Immature natural killer cell (primary cell): ENCODE measurements at regions not wholly inside any gene's neighbourhood (a gene's known extent, or its start where the extent isn't known, plus 50 kb on each side); places are given as distances from the start of the nearest gene placed in this dataset.

ENCODE experiments used
- DNase-seq, 3 donors: peaks; one replicate each; pipeline ENCODE4 v3.0.0; 2022; ENCODE audit warnings: mixed read lengths in 1 of 3
- H3K27ac Mint-ChIP-seq, 6 donors: one replicate each; pipeline ENCODE4 v1.8.0; 2020; ENCODE audit warnings: mixed read lengths in 6 of 6, mild to moderate bottlenecking in 5 of 6, inconsistent platforms in 4 of 6, moderate library complexity in 3 of 6
- H3K27me3 Mint-ChIP-seq, 3 donors: one replicate each; pipeline ENCODE4 v1.8.0; 2020 to 2021; ENCODE audit warnings: low read depth in 3 of 3, mild to moderate bottlenecking in 3 of 3, mixed read lengths in 3 of 3, moderate library complexity in 3 of 3, inconsistent platforms in 1 of 3
- H3K36me3 Mint-ChIP-seq, 3 donors: one replicate each; pipeline ENCODE4 v1.8.0; 2020; ENCODE audit warnings: mixed read lengths in 3 of 3, inconsistent platforms in 2 of 3, mild to moderate bottlenecking in 2 of 3
- H3K4me1 Mint-ChIP-seq, 2 donors: one replicate each; pipeline ENCODE4 v1.8.0; 2020; ENCODE audit warnings: inconsistent platforms in 2 of 2, mild to moderate bottlenecking in 2 of 2, mixed read lengths in 2 of 2, moderate library complexity in 1 of 2
- H3K4me3 Mint-ChIP-seq, 5 donors: one replicate each; pipeline ENCODE4 v1.8.0; 2020; ENCODE audit warnings: mild to moderate bottlenecking in 5 of 5, mixed read lengths in 5 of 5, inconsistent platforms in 3 of 5, moderate library complexity in 3 of 5
- H3K9me3 Mint-ChIP-seq, 6 donors: one replicate each; pipeline ENCODE4 v1.8.0; 2020; ENCODE audit warnings: mild to moderate bottlenecking in 6 of 6, mixed read lengths in 6 of 6, inconsistent platforms in 4 of 6, moderate library complexity in 3 of 6

GRCh38 chr15:62935300-62936081, 107.1 kb upstream of the TPM1 start:
- H3K4me1 Mint-ChIP-seq = no peaks in the 10 kb centered on the region

GRCh38 chr15:62938825-62939224, 103.7 kb upstream of the TPM1 start:
- peaks cover 2 to 14% (median 8%) of the 10 kb centered on the region in 3 donors for H3K27me3 Mint-ChIP-seq
- H3K4me1 Mint-ChIP-seq = no peaks in the 10 kb centered on the region
- H3K9me3 Mint-ChIP-seq = no peaks in the 10 kb centered on the region
- H3K4me3 Mint-ChIP-seq = no peak overlapping the region
- DNase-seq = no peak
- H3K36me3 Mint-ChIP-seq = no peaks in the 10 kb centered on the region
- no peak overlapping the region for H3K27ac Mint-ChIP-seq

More at GRCh38 chr15:62935300-62936081, 107.1 kb upstream of the TPM1 start:
- no peak overlapping the region for H3K27ac Mint-ChIP-seq
- H3K4me3 Mint-ChIP-seq = no peak overlapping the region
- H3K9me3 Mint-ChIP-seq = no peaks in the 10 kb centered on the region
- peaks cover 2 to 6% (median 5%) of the 10 kb centered on the region in 3 donors for H3K27me3 Mint-ChIP-seq
- no peak for DNase-seq
- no peaks in the 10 kb centered on the region for H3K36me3 Mint-ChIP-seq

- Mint-ChIP-seq H3K27me3 (peaks cover 4 to 14% (median 6%) of the 10 kb centered on the region in 3 donors), H3K4me1 (no peaks in the 10 kb centered on the region), H3K4me3 (no peak overlapping the region), H3K36me3 (no peaks in the 10 kb centered on the region), H3K27ac (no peak overlapping the region), H3K9me3 (no peaks in the 10 kb centered on the region)
- DNase-seq = no peak
Observed at GRCh38 chr15:62940093-62940754, 102.3 kb upstream of the TPM1 start.

- H3K4me3 Mint-ChIP-seq = no peak overlapping the region
Observed at GRCh38 chr15:62940755-62941361, 101.7 kb upstream of the TPM1 start.

GRCh38 chr15:62941699-62942098, 100.8 kb upstream of the TPM1 start:
- Mint-ChIP-seq H3K36me3 (no peaks in the 10 kb centered on the region), H3K9me3 (no peaks in the 10 kb centered on the region), H3K4me3 (no peak overlapping the region), H3K4me1 (no peaks in the 10 kb centered on the region), H3K27ac (no peak overlapping the region), H3K27me3 (peaks cover 4 to 14% (median 6%) of the 10 kb centered on the region in 3 donors)
- DNase-seq = no peak

More at GRCh38 chr15:62940755-62941361, 101.7 kb upstream of the TPM1 start:
- Mint-ChIP-seq H3K27ac (no peak overlapping the region), H3K4me1 (no peaks in the 10 kb centered on the region), H3K9me3 (no peaks in the 10 kb centered on the region), H3K36me3 (no peaks in the 10 kb centered on the region), H3K27me3 (peaks cover 4 to 14% (median 6%) of the 10 kb centered on the region in 3 donors)
- DNase-seq = no peak

- Mint-ChIP-seq H3K27me3 (peaks cover 4 to 17% (median 6%) of the 10 kb centered on the region in 3 donors), H3K36me3 (no peaks in the 10 kb centered on the region), H3K27ac (no peak overlapping the region), H3K4me3 (no peak overlapping the region), H3K4me1 (no peaks in the 10 kb centered on the region), H3K9me3 (no peaks in the 10 kb centered on the region)
- DNase-seq = no peak
Observed at GRCh38 chr15:62942428-62942827, 100.1 kb upstream of the TPM1 start.

- DNase-seq = no peak
- Mint-ChIP-seq H3K9me3 (no peaks in the 10 kb centered on the region), H3K27me3 (peaks cover 4 to 21% (median 5%) of the 10 kb centered on the region in 3 donors), H3K27ac (no peak overlapping the region), H3K4me1 (no peaks in the 10 kb centered on the region), H3K36me3 (no peaks in the 10 kb centered on the region), H3K4me3 (no peak overlapping the region)
Observed at GRCh38 chr15:62945063-62945462, 97.5 kb upstream of the TPM1 start.

- Mint-ChIP-seq H3K9me3 (peaks cover 0 to 1% (median 0%) of the 10 kb centered on the region in 6 donors), H3K4me3 (no peak overlapping the region), H3K27me3 (peaks cover 4 to 20% (median 5%) of the 10 kb centered on the region in 3 donors), H3K36me3 (no peaks in the 10 kb centered on the region), H3K27ac (no peak overlapping the region), H3K4me1 (no peaks in the 10 kb centered on the region)
- no peak for DNase-seq
Observed at GRCh38 chr15:62945760-62946159, 96.8 kb upstream of the TPM1 start.

GRCh38 chr15:62946940-62947339, 95.6 kb upstream of the TPM1 start:
- Mint-ChIP-seq H3K36me3 (no peaks in the 10 kb centered on the region), H3K27ac (no peak overlapping the region), H3K9me3 (peaks cover 0 to 2% (median 0%) of the 10 kb centered on the region in 6 donors), H3K4me1 (no peaks in the 10 kb centered on the region), H3K27me3 (peaks cover 4 to 22% (median 5%) of the 10 kb centered on the region in 3 donors), H3K4me3 (no peak overlapping the region)
- no peak for DNase-seq

GRCh38 chr15:62950462-62950931, 92.0 kb upstream of the TPM1 start:
- peaks cover 1 to 23% (median 7%) of the 10 kb centered on the region in 3 donors for H3K27me3 Mint-ChIP-seq

GRCh38 chr15:62951481-62951880, 91.1 kb upstream of the TPM1 start:
- no peaks in the 10 kb centered on the region for H3K36me3 Mint-ChIP-seq
- DNase-seq = no peak
- H3K27me3 Mint-ChIP-seq = peaks cover 3 to 23% (median 7%) of the 10 kb centered on the region in 3 donors
- peaks cover 0 to 2% (median 0%) of the 10 kb centered on the region in 6 donors for H3K9me3 Mint-ChIP-seq
- H3K4me3 Mint-ChIP-seq = no peak overlapping the region
- H3K27ac Mint-ChIP-seq = no peak overlapping the region
- no peaks in the 10 kb centered on the region for H3K4me1 Mint-ChIP-seq

More at GRCh38 chr15:62950462-62950931, 92.0 kb upstream of the TPM1 start:
- H3K9me3 Mint-ChIP-seq = peaks cover 0 to 2% (median 0%) of the 10 kb centered on the region in 6 donors
- DNase-seq = no peak
- no peak overlapping the region for H3K27ac Mint-ChIP-seq
- no peaks in the 10 kb centered on the region for H3K36me3 Mint-ChIP-seq
- H3K4me3 Mint-ChIP-seq = no peak overlapping the region
- H3K4me1 Mint-ChIP-seq = no peaks in the 10 kb centered on the region

- Mint-ChIP-seq H3K36me3 (no peaks in the 10 kb centered on the region), H3K27me3 (peaks cover 5 to 18% (median 9%) of the 10 kb centered on the region in 3 donors), H3K27ac (no peak overlapping the region), H3K9me3 (peaks cover 0 to 2% (median 0%) of the 10 kb centered on the region in 6 donors), H3K4me3 (no peak overlapping the region), H3K4me1 (no peaks in the 10 kb centered on the region)
- no peak for DNase-seq
Observed at GRCh38 chr15:62953021-62953420, 89.5 kb upstream of the TPM1 start.

GRCh38 chr15:62953496-62954045, 89.0 kb upstream of the TPM1 start:
- no peak for DNase-seq
- Mint-ChIP-seq H3K27ac (no peak overlapping the region), H3K36me3 (no peaks in the 10 kb centered on the region)

More at GRCh38 chr15:62953496-62954045, 89.0 kb upstream of the TPM1 start:
- Mint-ChIP-seq H3K4me3 (no peak overlapping the region), H3K4me1 (no peaks in the 10 kb centered on the region), H3K9me3 (peaks cover 0 to 2% (median 0%) of the 10 kb centered on the region in 6 donors), H3K27me3 (peaks cover 5 to 18% (median 10%) of the 10 kb centered on the region in 3 donors)
